ENCODE measurements at regions not wholly inside any gene's neighbourhood (a gene's known extent, or its start where the extent isn't known, plus 50 kb on each side); places are given as distances from the start of the nearest gene placed in this dataset.

- Histone ChIP-seq H3K4me3 (no peak overlapping the region), H3K4me1 (ENCODE audit: low read depth) (no peaks in the 10 kb centered on the region), H3K9me3 (no peaks in the 10 kb centered on the region), H3K36me3 (ENCODE audit: low read depth) (no peaks in the 10 kb centered on the region)
- intact Hi-C loops (cut with DNase I, micrococcal nuclease), result loop anchor here in 1 of 2 donors (10.0 kb wide), 1 partner anchor 249 kb away; the partner anchor contains the start of gene S1PR3
- TF ChIP-seq CTCF (IDR thresholded peaks at IDR 0.05), result no peak
- ATAC-seq, result peak; percentile 63
- DNase-seq, result peak in 2 of 3 donors; percentile 23 to 68
Measured at GRCh38 chr9:88746029-88746742, 211.2 kb downstream of the NXNL2 start.

- H3K36me3 ChIP-seq (ENCODE audit: low read depth), result no peaks in the 10 kb centered on the region
- intact Hi-C loops (cut with DNase I, micrococcal nuclease), result loop anchor here in 1 of 2 donors (10.0 kb wide), 1 partner anchor 248 kb away; the partner anchor contains the start of gene S1PR3
- ATAC-seq (no peak), DNase-seq (no peak)
- TF ChIP-seq CTCF (IDR thresholded peaks at IDR 0.05), result no peak
- no peaks in the 10 kb centered on the region for H3K9me3 ChIP-seq
- H3K4me3 ChIP-seq, result no peak overlapping the region
- H3K4me1 ChIP-seq (ENCODE audit: low read depth), result no peaks in the 10 kb centered on the region
Measured at GRCh38 chr9:88746743-88747398, 211.9 kb downstream of the NXNL2 start.

GRCh38 chr9:88747768-88748167 lies 212.8 kb downstream of the NXNL2 start:
- H3K4me1 ChIP-seq (ENCODE audit: low read depth), result no peaks in the 10 kb centered on the region
- no peak overlapping the region for H3K4me3 ChIP-seq
- no peak for TF ChIP-seq CTCF (IDR thresholded peaks at IDR 0.05)
- no peaks in the 10 kb centered on the region for H3K36me3 ChIP-seq (ENCODE audit: low read depth)
- no peaks in the 10 kb centered on the region for H3K9me3 ChIP-seq
- ATAC-seq (peak; percentile 62), DNase-seq (no peak)
- intact Hi-C loops (cut with DNase I, micrococcal nuclease), result loop anchor here in 1 of 2 donors (10.0 kb wide), 1 partner anchor 247 kb away; the partner anchor contains the start of gene S1PR3

- DNase-seq (no peak), ATAC-seq (peak; percentile 12)
- intact Hi-C loops (cut with DNase I, micrococcal nuclease), result loop anchor here in 1 of 2 donors (10.0 kb wide), 1 partner anchor 246 kb away; the partner anchor contains the start of gene S1PR3
- no peak overlapping the region for H3K4me3 ChIP-seq
- H3K36me3 ChIP-seq (ENCODE audit: low read depth), result no peaks in the 10 kb centered on the region
- H3K9me3 ChIP-seq, result no peaks in the 10 kb centered on the region
- TF ChIP-seq CTCF (IDR thresholded peaks at IDR 0.05), result no peak
- H3K4me1 ChIP-seq (ENCODE audit: low read depth), result no peaks in the 10 kb centered on the region
Measured at GRCh38 chr9:88748566-88749261, 213.7 kb downstream of the NXNL2 start.

GRCh38 chr9:88749420-88749819 lies 214.4 kb downstream of the NXNL2 start:
- H3K9me3 ChIP-seq, result no peaks in the 10 kb centered on the region
- no peak for TF ChIP-seq CTCF (IDR thresholded peaks at IDR 0.05)
- no peaks in the 10 kb centered on the region for H3K4me1 ChIP-seq (ENCODE audit: low read depth)
- DNase-seq (no peak), ATAC-seq (no peak)
- no peak overlapping the region for H3K4me3 ChIP-seq
- intact Hi-C loops (cut with DNase I, micrococcal nuclease), result loop anchor here in 1 of 2 donors (10.0 kb wide), 1 partner anchor 245 kb away; the partner anchor contains the start of gene S1PR3
- H3K36me3 ChIP-seq (ENCODE audit: low read depth), result no peaks in the 10 kb centered on the region

All from mucosa of descending colon (tissue), 3 donors.